OCI-LY3 (cell line): ENCODE measurements at regions not wholly inside any gene's neighbourhood (a gene's known extent, or its start where the extent isn't known, plus 50 kb on each side); places are given as distances from the start of the nearest gene placed in this dataset.

Source experiments
- EZH2phosphoT487 ChIP-seq: fragments of 200-600 bp; shearing (Covaris generic); IDR thresholded peaks from 2 replicates; pipeline ENCODE4 v1.6.1; 2018; ENCODE audit warnings: antibody characterized with exemption, mixed run types, low read depth
- TF ChIP-seq, protein P1 (sequence below): fragments of 200-600, 300-600 bp; sonication (generic); IDR thresholded peaks from 2 replicates; pipeline ENCODE4 v1.5.1; 2014; ENCODE audit warnings: antibody characterized with exemption, low read length, low read depth

DNA sequence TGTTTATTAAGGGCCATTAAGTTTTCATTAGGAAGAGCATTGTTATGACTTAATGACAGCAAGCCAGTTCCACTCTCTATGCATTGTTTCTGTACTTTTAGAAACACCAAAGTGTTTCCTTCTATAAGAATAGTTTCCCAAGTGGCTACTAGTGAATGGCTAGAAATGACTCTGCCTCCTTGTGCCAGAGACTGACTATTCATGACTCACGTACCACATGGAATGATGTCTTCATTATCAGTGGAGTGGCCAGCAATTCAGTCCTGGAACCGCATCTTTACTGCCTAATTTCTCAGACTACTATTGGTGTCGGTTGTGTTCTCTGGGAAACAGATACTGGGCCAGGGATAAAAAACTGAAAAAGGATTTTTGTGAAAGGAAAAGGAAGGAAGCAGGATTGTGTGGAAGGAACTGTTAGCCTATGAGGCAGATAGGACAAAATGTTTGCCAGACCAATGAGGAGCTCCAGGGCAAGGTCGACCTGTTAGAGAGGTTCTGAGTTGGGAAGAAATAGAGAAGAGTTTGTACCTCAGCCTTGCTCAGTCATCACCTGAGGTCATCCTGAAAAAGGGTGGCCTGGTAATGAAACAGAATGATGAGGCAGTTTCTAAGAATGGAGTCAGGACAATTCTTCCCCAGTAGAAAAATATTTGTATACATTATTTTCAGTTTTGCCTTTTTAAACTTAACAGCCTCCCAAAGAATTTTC lies 218.6 kb downstream of the SPCS3 start:
- TF ChIP-seq, protein P1, sequence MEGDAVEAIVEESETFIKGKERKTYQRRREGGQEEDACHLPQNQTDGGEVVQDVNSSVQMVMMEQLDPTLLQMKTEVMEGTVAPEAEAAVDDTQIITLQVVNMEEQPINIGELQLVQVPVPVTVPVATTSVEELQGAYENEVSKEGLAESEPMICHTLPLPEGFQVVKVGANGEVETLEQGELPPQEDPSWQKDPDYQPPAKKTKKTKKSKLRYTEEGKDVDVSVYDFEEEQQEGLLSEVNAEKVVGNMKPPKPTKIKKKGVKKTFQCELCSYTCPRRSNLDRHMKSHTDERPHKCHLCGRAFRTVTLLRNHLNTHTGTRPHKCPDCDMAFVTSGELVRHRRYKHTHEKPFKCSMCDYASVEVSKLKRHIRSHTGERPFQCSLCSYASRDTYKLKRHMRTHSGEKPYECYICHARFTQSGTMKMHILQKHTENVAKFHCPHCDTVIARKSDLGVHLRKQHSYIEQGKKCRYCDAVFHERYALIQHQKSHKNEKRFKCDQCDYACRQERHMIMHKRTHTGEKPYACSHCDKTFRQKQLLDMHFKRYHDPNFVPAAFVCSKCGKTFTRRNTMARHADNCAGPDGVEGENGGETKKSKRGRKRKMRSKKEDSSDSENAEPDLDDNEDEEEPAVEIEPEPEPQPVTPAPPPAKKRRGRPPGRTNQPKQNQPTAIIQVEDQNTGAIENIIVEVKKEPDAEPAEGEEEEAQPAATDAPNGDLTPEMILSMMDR = no peak
- no peak for TF ChIP-seq EZH2phosphoT487
